LNCAP (cell line): ENCODE measurements at regions not wholly inside any gene's neighbourhood (a gene's known extent, or its start where the extent isn't known, plus 50 kb on each side); places are given as distances from the start of the nearest gene placed in this dataset.

Source experiments
- CTCF ChIP-seq: fragments of 450-650 bp; IDR thresholded peaks from 2 replicates; pipeline ENCODE4 v1.5.1; 2017; ENCODE audit warnings: mild to moderate bottlenecking

GRCh38 chr1:55814967-55815366 lies 599.8 kb upstream of the USP24 start:
- TF ChIP-seq CTCF, result no peak

GRCh38 chr1:55813618-55814017 lies 598.5 kb upstream of the USP24 start:
- no peak for TF ChIP-seq CTCF

- no peak for TF ChIP-seq CTCF
Measured at GRCh38 chr1:55812281-55812680, 597.1 kb upstream of the USP24 start.

- TF ChIP-seq CTCF, result no peak
Measured at GRCh38 chr1:55808263-55808662, 593.1 kb upstream of the USP24 start.

- TF ChIP-seq CTCF, result no peak
Measured at GRCh38 chr1:55803429-55803828, 588.3 kb upstream of the USP24 start.

GRCh38 chr1:55801481-55801880 lies 586.3 kb upstream of the USP24 start:
- TF ChIP-seq CTCF, result no peak

GRCh38 chr1:55800503-55800902 lies 585.3 kb upstream of the USP24 start:
- no peak for TF ChIP-seq CTCF

- no peak for TF ChIP-seq CTCF
Measured at GRCh38 chr1:55793856-55794255, 578.7 kb upstream of the USP24 start.
